Panc1 (cell line): ENCODE measurements at regions not wholly inside any gene's neighbourhood (a gene's known extent, or its start where the extent isn't known, plus 50 kb on each side); places are given as distances from the start of the nearest gene placed in this dataset.

Experiments used
- CTCF ChIP-seq: fragments of 450-650 bp; IDR thresholded peaks from 2 replicates; pipeline ENCODE4 v1.5.1; 2017; ENCODE audit warnings: mild to moderate bottlenecking
- POLR2AphosphoS5 ChIP-seq: IDR thresholded peaks from 2 replicates; pipeline ENCODE4 v1.6.1; 2012; ENCODE audit warnings: mild to moderate bottlenecking, low read depth, low read length, moderate library complexity
- TCF7L2 ChIP-seq: IDR thresholded peaks from 2 replicates; pipeline ENCODE4 v1.6.1; 2011; ENCODE audit warnings: mild to moderate bottlenecking, low read depth, low read length, inconsistent platforms

- TF ChIP-seq CTCF, result no peak
- no peak for TF ChIP-seq POLR2AphosphoS5
- TF ChIP-seq TCF7L2, result no peak
Measured at GRCh38 chr10:128382225-128382624, 256.0 kb upstream of the MKI67 start.
